KOPT-K1 (cell line): ENCODE measurements at regions not wholly inside any gene's neighbourhood (a gene's known extent, or its start where the extent isn't known, plus 50 kb on each side); places are given as distances from the start of the nearest gene placed in this dataset.

ENCODE experiments used
- H3K27ac ChIP-seq: fragments of 200-600 bp; sonication (generic); 2 replicates; pipeline ENCODE4 v1.5.1; 2016; ENCODE audit warnings: antibody characterized with exemption, mild to moderate bottlenecking, low read depth, low read length; ENCODE audit not compliant: poor library complexity, severe bottlenecking
- H3K36me3 ChIP-seq: fragments of 200-600 bp; sonication (generic); 2 replicates; pipeline ENCODE4 v1.5.1; 2017; ENCODE audit warnings: antibody characterized with exemption, mild to moderate bottlenecking, low read length, moderate library complexity; ENCODE audit not compliant: insufficient read depth
- H3K9me3 ChIP-seq: fragments of 200-600 bp; sonication (generic); 2 replicates; pipeline ENCODE4 v1.5.1; 2017; ENCODE audit warnings: antibody characterized with exemption, low read length, mild to moderate bottlenecking; ENCODE audit not compliant: insufficient read depth, poor library complexity, severe bottlenecking

- peaks cover 44% of the 10 kb centered on the region for H3K36me3 ChIP-seq
- peaks cover 52% of the 10 kb centered on the region for H3K9me3 ChIP-seq
- H3K27ac ChIP-seq = no peak overlapping the region
These were observed 389.6 kb upstream of the HS6ST1 start for GRCh38 chr2:128708106-128708816.

- peak overlapping the region; percentile 100 for H3K27ac ChIP-seq
These were observed 391.6 kb upstream of the HS6ST1 start for GRCh38 chr2:128710242-128710641.

GRCh38 chr2:128710729-128711128 lies 392.1 kb upstream of the HS6ST1 start:
- Histone ChIP-seq H3K9me3 (peaks cover 36% of the 10 kb centered on the region), H3K36me3 (peaks cover 32% of the 10 kb centered on the region), H3K27ac (peak overlapping the region; percentile 100)

More at GRCh38 chr2:128710242-128710641, 391.6 kb upstream of the HS6ST1 start:
- H3K9me3 ChIP-seq = peaks cover 41% of the 10 kb centered on the region
- peaks cover 33% of the 10 kb centered on the region for H3K36me3 ChIP-seq

GRCh38 chr2:128714285-128714684 lies 395.6 kb upstream of the HS6ST1 start:
- Histone ChIP-seq H3K27ac (peak overlapping the region; percentile 100), H3K9me3 (peaks cover under 1% of the 10 kb centered on the region), H3K36me3 (no peaks in the 10 kb centered on the region)

GRCh38 chr2:128714851-128715312 lies 396.2 kb upstream of the HS6ST1 start:
- H3K9me3 ChIP-seq = peaks cover 2% of the 10 kb centered on the region
- peak overlapping the region; percentile 100 for H3K27ac ChIP-seq
- no peaks in the 10 kb centered on the region for H3K36me3 ChIP-seq

- Histone ChIP-seq H3K36me3 (no peaks in the 10 kb centered on the region), H3K9me3 (peaks cover 5% of the 10 kb centered on the region), H3K27ac (peak overlapping the region; percentile 100)
These were observed 396.7 kb upstream of the HS6ST1 start for GRCh38 chr2:128715360-128715759.

- Histone ChIP-seq H3K9me3 (peaks cover 5% of the 10 kb centered on the region), H3K36me3 (no peaks in the 10 kb centered on the region), H3K27ac (peak overlapping the region; percentile 100)
These were observed 397.6 kb upstream of the HS6ST1 start for GRCh38 chr2:128716299-128716721.

GRCh38 chr2:128717758-128718710 lies 399.4 kb upstream of the HS6ST1 start:
- no peaks in the 10 kb centered on the region for H3K36me3 ChIP-seq
- peak overlapping the region; percentile 100 for H3K27ac ChIP-seq
- peaks cover 5% of the 10 kb centered on the region for H3K9me3 ChIP-seq

GRCh38 chr2:128720080-128721022 lies 401.7 kb upstream of the HS6ST1 start:
- H3K36me3 ChIP-seq = no peaks in the 10 kb centered on the region
- peak overlapping the region; percentile 100 for H3K27ac ChIP-seq
- peaks cover 5% of the 10 kb centered on the region for H3K9me3 ChIP-seq

GRCh38 chr2:128721096-128721495 lies 402.4 kb upstream of the HS6ST1 start:
- Histone ChIP-seq H3K27ac (peak overlapping the region; percentile 100), H3K36me3 (no peaks in the 10 kb centered on the region), H3K9me3 (peaks cover 5% of the 10 kb centered on the region)

- no peaks in the 10 kb centered on the region for H3K36me3 ChIP-seq
- peak overlapping the region; percentile 100 for H3K27ac ChIP-seq
- H3K9me3 ChIP-seq = peaks cover 5% of the 10 kb centered on the region
These were observed 403.8 kb upstream of the HS6ST1 start for GRCh38 chr2:128722489-128722888.

GRCh38 chr2:128724547-128724946 lies 405.9 kb upstream of the HS6ST1 start:
- Histone ChIP-seq H3K27ac (peak overlapping the region; percentile 100), H3K9me3 (peaks cover 5% of the 10 kb centered on the region), H3K36me3 (no peaks in the 10 kb centered on the region)

GRCh38 chr2:128724972-128725371 lies 406.3 kb upstream of the HS6ST1 start:
- peak overlapping the region; percentile 100 for H3K27ac ChIP-seq

GRCh38 chr2:128726236-128726635 lies 407.6 kb upstream of the HS6ST1 start:
- peak overlapping the region; percentile 100 for H3K27ac ChIP-seq
- no peaks in the 10 kb centered on the region for H3K36me3 ChIP-seq
- H3K9me3 ChIP-seq = no peaks in the 10 kb centered on the region

More at GRCh38 chr2:128724972-128725371, 406.3 kb upstream of the HS6ST1 start:
- Histone ChIP-seq H3K36me3 (no peaks in the 10 kb centered on the region), H3K9me3 (peaks cover 2% of the 10 kb centered on the region)
